ENCODE measurements at regions not wholly inside any gene's neighbourhood (a gene's known extent, or its start where the extent isn't known, plus 50 kb on each side); places are given as distances from the start of the nearest gene placed in this dataset.

DNA sequence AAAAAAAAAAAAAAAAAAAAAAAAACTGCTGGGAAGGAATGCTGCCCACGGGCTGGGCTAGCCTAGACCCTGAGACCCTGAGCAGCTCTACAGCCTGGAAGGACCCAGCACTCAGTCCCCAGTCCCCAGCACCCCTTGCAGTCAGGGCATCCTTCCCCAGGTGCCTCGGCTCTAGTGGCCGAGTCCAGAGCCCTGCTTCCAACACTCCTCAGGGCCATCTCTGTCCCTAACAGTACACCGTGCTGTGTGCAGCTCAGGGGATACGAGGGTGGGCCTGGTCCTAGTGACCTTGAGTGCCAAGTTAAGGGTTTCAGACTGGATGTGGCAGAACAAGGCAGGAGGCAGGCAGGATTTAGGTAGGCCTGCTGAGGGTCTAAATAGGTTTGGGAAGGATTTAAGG is 50.2 kb upstream of the LRP8 start:
- Histone ChIP-seq H3K27ac (no peak overlapping the region), H3K9me3 (no peaks in the 10 kb centered on the region), H3K27me3 (no peaks in the 10 kb centered on the region), H3K4me1 (peaks cover 0 to 19% of the 10 kb centered on the region in 2 donors), H3K36me3 (no peaks in the 10 kb centered on the region), H3K4me3 (no peak overlapping the region)
- no peak for DNase-seq (ENCODE audit: low spot score)
- TF ChIP-seq CTCF (IDR thresholded peaks at IDR 0.05): no peak

GRCh38 chr1:53378932-53379661 is 51.2 kb upstream of the LRP8 start:
- DNase-seq (ENCODE audit: low spot score): no peak
- Histone ChIP-seq H3K27me3 (no peaks in the 10 kb centered on the region), H3K27ac (no peak overlapping the region), H3K9me3 (no peaks in the 10 kb centered on the region), H3K4me1 (peaks cover 0 to 19% of the 10 kb centered on the region in 2 donors), H3K36me3 (no peaks in the 10 kb centered on the region), H3K4me3 (no peak overlapping the region)
- TF ChIP-seq CTCF (IDR thresholded peaks at IDR 0.05): no peak

GRCh38 chr1:53379662-53380002 is 51.8 kb upstream of the LRP8 start:
- Histone ChIP-seq H3K4me3 (no peak overlapping the region), H3K4me1 (peaks cover 0 to 19% of the 10 kb centered on the region in 2 donors), H3K27ac (no peak overlapping the region), H3K36me3 (no peaks in the 10 kb centered on the region), H3K27me3 (no peaks in the 10 kb centered on the region), H3K9me3 (no peaks in the 10 kb centered on the region)
- no peak for TF ChIP-seq CTCF (IDR thresholded peaks at IDR 0.05)
- DNase-seq (ENCODE audit: low spot score): no peak

- no peaks in the 10 kb centered on the region for H3K36me3 ChIP-seq
- no peaks in the 10 kb centered on the region for H3K9me3 ChIP-seq
- DNase-seq (ENCODE audit: low spot score): no peak
- no peaks in the 10 kb centered on the region for H3K27me3 ChIP-seq
- H3K4me3 ChIP-seq: no peak overlapping the region
- no peak for TF ChIP-seq CTCF (IDR thresholded peaks at IDR 0.05)
- peaks cover 0 to 19% of the 10 kb centered on the region in 2 donors for H3K4me1 ChIP-seq
- H3K27ac ChIP-seq: no peak overlapping the region
Measured at GRCh38 chr1:53380296-53380695, 52.4 kb upstream of the LRP8 start.

- TF ChIP-seq CTCF (IDR thresholded peaks at IDR 0.05): no peak
- H3K27ac ChIP-seq: no peak overlapping the region
- H3K4me3 ChIP-seq: no peak overlapping the region
- no peak for DNase-seq (ENCODE audit: low spot score)
- no peaks in the 10 kb centered on the region for H3K9me3 ChIP-seq
- no peaks in the 10 kb centered on the region for H3K36me3 ChIP-seq
- no peaks in the 10 kb centered on the region for H3K27me3 ChIP-seq
- H3K4me1 ChIP-seq: peaks cover 0 to 19% of the 10 kb centered on the region in 2 donors
Measured at GRCh38 chr1:53381790-53382401, 54.0 kb upstream of the LRP8 start.
